Suppressor macrophage treated with lipopolysaccharide for 1 hour (primary cell): ENCODE measurements at regions not wholly inside any gene's neighbourhood (a gene's known extent, or its start where the extent isn't known, plus 50 kb on each side); places are given as distances from the start of the nearest gene placed in this dataset.
A peak's percentile ranks its signal among the peaks of the same experiment; 100 is the strongest.

Source experiments
- DNase-seq, 3 donors: peaks; one replicate each; pipeline ENCODE4 v3.0.0-alpha.2; 2020 to 2022

DNA sequence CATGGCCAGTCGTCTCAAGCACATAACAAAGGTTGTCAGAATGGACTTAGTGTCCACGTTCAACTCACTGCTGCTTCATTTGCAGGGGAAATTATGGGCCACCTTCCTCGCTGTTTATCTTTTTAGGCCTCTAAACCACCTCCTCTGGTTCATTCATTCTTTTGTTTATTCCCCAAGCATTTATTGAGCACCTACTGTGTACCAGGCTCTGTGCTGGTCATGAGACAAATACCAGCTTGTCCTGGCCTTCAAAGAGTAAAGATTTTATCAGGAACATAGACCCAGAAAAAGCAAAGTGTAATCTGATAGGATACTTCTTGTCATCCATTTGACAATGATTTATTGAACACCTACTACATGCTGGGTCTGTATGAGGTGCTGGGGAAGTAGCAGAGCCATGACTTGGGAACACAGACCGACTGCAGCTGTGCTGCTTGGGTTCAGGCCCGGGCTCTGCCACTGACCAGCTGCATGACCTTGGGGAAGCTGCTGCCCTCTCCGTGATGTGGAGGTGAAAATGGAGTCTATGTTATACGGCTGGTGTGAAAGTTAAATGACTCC lies 63.4 kb upstream of the SLC6A6 start:
- DNase-seq: no peak

DNA sequence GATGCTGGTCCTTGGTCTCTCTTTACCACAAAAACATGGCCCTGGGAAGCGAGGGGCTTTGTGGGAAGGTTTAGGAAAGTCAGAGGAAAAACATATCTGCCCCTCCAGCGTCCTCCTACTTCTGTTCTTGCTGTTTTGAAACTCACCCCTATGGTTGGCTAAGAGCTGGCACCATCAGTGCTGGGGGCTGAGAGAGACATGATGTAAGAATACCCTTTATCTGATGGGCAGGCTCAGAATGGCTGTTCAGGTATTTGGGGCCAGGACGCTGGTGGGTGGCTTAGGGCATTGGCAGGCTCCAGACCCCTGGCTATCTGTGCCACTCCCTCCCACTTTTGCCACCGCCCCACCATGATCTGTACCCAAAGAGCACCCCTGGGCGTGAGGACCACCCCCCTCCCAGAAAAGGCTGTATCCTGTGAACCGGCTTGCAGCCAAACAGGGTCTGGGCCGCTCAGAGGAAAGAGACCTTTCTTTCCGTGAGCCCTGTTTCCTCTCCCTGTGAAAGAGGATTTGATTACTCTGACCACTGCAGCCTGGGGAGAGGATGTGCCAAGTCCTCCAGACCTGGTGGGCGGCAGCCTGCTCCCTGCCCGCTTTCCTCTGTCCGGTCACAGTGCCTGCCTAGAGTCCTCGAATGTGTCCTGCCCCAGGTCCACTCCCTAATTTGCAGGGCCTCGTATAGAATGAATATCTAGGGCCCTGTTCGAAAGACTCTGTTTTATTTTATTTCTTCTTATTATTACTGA lies 61.3 kb upstream of the SLC6A6 start:
- DNase-seq: no peak

DNA sequence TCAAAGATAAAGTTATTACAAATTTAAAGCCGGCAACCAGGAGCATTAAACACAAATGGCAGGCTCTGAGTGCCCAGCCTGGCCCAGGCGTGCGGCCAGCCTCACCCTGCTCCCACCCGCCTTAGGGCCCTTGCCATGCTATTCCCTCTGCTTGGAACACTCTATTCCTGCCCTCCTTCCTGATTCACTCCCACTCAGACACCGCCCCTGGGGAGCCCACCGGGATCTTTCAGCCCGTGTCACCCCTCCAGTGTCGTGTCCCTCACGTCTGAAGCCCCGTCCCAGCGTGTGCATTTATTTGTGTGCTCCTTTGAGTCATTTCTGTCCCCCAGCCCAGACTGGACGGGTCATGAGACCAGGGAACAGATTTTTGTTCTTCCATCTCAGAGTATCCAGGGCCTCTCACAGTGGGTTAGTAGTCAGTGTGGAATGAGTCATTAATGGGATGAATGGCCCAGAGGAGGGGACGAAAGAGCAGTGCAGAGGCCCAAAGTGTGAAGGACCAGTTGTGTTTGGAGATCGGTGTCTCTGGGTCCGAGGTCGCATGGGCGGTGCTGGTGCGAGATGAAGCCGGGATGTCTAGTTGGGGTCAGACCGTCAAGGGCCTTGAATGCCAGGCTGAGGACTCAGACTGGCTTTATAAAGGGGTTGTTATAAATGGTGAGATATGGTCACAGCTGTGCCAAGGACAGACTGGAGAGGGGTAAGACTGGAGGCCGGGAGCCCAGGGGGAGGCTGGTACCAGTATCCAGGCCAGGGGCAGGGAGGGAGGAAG lies 58.9 kb upstream of the SLC6A6 start:
- DNase-seq: no peak

DNA sequence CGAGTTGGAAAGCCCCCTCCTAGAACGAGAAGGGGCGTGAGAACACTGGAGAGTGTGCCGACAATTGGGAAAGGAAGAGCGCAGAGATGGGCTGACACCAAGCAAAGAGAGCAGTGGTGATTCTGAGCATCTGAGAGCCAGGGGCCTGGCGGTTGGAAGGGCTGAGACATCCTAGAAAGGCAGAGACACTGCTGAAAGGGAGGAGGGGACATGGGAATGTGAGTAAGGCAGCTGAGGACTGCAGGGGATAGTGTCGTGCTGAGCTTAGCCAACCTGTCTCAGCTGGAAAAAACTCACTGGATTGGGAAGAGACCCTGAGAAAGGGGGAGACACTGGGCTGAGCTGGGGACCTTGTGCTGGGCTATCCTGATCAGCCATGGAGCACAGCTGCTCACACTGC lies 58.1 kb upstream of the SLC6A6 start:
- DNase-seq: no peak

DNA sequence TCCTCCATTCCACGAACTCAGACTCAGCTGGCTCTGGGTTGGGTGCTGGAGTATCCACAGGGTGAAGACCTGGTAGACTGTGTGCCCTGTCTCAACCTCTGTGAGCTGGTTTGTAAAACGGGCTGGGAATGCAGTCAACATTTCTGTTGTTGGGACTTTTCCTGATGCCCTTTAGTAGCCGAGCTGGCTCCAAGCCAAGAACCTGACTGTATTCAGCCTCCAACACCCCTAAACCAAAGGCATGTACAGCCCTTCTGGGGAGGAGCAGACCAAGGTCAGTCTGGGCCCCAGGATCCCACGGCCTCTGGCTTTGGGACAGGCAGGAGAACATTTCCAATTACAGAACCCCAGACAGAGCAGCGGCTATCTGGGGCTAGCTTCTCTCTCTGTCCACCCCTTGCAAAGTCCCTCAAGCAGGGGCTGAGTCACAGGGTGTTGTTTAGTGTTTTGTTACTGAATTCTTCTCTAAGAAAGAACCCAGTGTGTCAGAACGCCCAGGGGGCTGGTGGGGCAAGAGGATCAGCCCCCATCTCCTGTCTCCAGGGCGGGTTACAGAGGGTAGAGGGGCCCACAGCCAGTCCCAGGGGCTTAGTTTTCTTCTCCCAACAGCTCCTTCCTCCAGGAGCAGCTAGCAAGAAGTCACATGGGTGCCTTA lies 56.8 kb upstream of the SLC6A6 start:
- DNase-seq: no peak

DNA sequence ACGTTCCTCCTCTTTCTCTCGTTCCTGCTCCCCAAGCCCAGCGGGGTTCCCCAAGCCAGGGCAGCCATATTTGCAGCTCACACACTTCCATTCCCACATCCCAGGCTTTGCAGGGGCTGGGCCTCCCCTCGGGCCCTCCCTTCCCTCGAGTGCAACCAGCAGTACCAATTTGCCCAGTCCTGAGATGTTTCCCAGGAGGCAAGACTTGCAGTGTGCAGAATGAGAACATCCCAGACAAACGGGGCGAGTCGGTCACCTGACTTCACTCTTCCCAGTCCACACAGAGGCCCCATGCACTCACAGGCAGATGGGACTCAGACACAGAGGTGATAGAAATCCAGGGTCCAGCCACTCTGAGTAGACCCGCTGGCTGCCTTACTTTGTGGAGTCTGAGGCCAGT lies 56.2 kb upstream of the SLC6A6 start:
- no peak for DNase-seq

DNA sequence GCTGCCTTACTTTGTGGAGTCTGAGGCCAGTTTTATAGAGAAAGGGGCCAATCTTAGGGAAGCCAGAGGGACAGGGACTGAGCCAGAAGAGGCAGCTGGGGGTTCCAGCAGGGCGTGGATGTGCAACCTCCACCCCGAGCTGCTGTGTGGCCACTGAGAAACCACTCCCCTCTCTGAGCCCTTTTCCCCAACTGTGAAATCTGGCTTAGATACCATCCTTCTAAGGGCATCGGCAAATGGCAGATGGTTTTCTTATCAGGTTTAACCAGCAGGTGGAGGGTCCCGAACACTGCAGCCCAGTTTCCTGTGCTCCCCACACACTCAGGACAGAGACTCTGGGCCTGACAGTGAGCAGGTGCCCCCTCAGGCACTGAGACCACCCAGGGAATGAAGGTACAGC lies 55.8 kb upstream of the SLC6A6 start:
- DNase-seq: no peak

DNA sequence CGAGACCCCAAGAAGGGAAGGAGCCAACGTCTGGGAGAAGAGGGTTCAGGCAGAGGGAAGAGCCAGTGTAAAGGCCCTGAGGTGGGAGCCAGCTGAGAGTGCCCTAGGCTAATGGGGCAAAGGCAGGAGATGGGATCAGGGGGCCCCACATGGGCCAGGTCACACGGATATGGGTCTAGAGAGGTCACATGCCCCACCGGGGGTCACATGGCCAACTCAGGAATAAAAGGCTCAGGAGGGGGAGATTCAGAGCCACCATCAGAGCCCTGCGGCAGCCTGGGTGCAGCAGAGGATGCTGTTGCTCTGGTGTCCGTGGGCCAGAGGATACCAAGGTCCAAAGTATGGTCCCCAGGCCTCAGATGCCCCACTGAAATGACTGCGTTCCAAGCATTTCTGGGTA lies 55.3 kb upstream of the SLC6A6 start:
- DNase-seq: no peak

DNA sequence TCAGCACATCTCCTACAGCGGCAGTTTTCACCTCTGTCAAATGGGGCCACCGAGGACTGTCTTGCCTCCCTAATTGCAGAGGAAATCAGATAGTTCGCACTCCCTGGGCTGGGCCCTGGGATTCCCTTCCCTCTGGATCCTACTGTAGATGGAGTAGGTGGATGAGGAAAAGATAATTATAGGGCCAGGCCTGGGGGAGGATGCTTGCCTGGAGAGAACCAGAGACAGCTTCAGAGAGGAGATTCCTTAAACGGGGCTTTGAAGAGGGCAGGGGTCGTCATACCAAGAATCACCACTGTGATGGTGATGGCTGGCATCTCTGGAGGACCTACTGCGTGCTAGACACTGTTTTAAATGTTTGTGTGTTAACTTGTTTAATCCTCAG lies 50.8 kb upstream of the SLC6A6 start:
- no peak for DNase-seq

DNA sequence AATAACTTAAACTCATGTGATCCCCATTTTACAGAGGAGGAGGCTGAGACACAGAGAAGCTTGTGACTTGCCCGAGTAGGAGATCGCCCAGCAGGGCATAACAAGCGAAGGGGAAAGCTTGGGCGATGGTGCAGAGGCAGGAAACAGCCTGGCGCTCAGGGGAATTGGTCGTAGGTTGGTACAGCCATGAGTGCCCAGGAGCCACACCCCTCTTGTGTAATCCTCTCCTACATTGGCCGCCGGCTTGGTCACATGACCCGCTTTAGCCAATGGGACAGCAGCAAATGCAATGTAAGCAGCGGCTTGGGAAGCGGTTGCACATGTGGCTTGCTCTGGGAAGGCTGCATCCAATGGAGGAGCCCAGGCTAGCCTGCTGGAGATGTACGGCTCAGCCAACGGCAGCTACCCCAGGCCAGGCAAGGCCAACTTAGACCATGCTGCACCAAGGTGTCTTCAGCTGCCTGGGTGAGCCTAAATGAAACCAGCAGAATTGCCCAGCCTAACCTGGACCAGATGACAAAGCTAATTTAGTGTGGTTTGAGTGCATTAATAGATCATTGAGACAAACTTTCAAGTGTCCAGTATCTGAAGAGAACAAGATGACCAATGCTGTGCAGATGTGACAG lies 50.3 kb upstream of the SLC6A6 start:
- peak in 2 of 3 donors; percentile 38 to 39 for DNase-seq
